Caco-2 (cell line): ENCODE measurements at regions not wholly inside any gene's neighbourhood (a gene's known extent, or its start where the extent isn't known, plus 50 kb on each side); places are given as distances from the start of the nearest gene placed in this dataset.

Source experiments
- BruUV-seq: library from RNA; stranded (reverse); fragments of 400-500 nt; replicated peaks from 2 replicates; lab custom pipeline; 2021; lab: Mats Ljungman, UMichigan
- CTCF ChIA-PET: fragments of 300-600 bp; sonication (Branson Sonifier 250); formaldehyde crosslinking; loops from one replicate; lab custom pipeline; 2022; ENCODE audit warnings: antibody characterized with exemption; lab: Charles Lee
- POLR2A ChIA-PET: fragments of 300-600 bp; sonication (Branson Sonifier 250); formaldehyde crosslinking; loops from one replicate; lab custom pipeline; 2022; ENCODE audit warnings: antibody characterized with exemption; lab: Charles Lee
- DNase-seq, 2 experiments: peaks; one replicate each; pipeline versions ENCODE4 v3.0.0 to v3.0.0-alpha.2; 2020 to 2022
- H3K27me3 ChIP-seq: replicated peaks from 2 replicates; pipeline ENCODE4 v1.6.0; 2011; ENCODE audit warnings: low read length; ENCODE audit not compliant: control insufficient read depth, insufficient read depth
- H3K36me3 ChIP-seq: 2 replicates; pipeline ENCODE4 v1.5.1; 2011; ENCODE audit warnings: low read length; ENCODE audit not compliant: control insufficient read depth, insufficient read depth
- H3K4me1 ChIP-seq: fragments of 250-450 bp; sonication (Bioruptor Pico); 2 replicates; pipeline ENCODE4 v1.5.1; 2020; ENCODE audit warnings: mild to moderate bottlenecking
- H3K4me3 ChIP-seq: 2 replicates; pipeline ENCODE4 v1.5.1; 2011; ENCODE audit warnings: low read depth, mild to moderate bottlenecking, control low read depth, low read length
- H3K9me3 ChIP-seq: fragments of 250-450 bp; sonication (Bioruptor Pico); 2 replicates; pipeline ENCODE4 v1.5.1; 2020; ENCODE audit warnings: mild to moderate bottlenecking, moderate library complexity
- H3K27ac Mint-ChIP-seq: one replicate; pipeline ENCODE4 v1.8.0; 2022; ENCODE audit warnings: mixed read lengths; ENCODE audit not compliant: unreplicated experiment
- H3K27me3 Mint-ChIP-seq: one replicate; pipeline ENCODE4 v1.8.0; 2022; ENCODE audit warnings: mixed read lengths; ENCODE audit not compliant: insufficient read depth, unreplicated experiment
- H3K36me3 Mint-ChIP-seq: one replicate; pipeline ENCODE4 v1.8.0; 2022; ENCODE audit warnings: mild to moderate bottlenecking, mixed read lengths; ENCODE audit not compliant: insufficient read depth, unreplicated experiment
- H3K4me1 Mint-ChIP-seq: one replicate; pipeline ENCODE4 v1.8.0; 2022; ENCODE audit warnings: low read depth, mixed read lengths; ENCODE audit not compliant: unreplicated experiment
- H3K4me3 Mint-ChIP-seq: one replicate; pipeline ENCODE4 v1.8.0; 2022; ENCODE audit warnings: mild to moderate bottlenecking, moderate library complexity, mixed read lengths; ENCODE audit not compliant: unreplicated experiment
- H3K9me3 Mint-ChIP-seq: one replicate; pipeline ENCODE4 v1.8.0; 2022; ENCODE audit warnings: mixed read lengths; ENCODE audit not compliant: unreplicated experiment
- intact Hi-C: fragments of 100-400 bp; cut with micrococcal nuclease; formaldehyde crosslinking; loops from one replicate; pipeline ENCODE4 v1.10.0; 2022; ENCODE audit not compliant: unreplicated experiment
- TF ChIP-seq, protein P1 (sequence below), 2 experiments: fragments of 200-600 bp in 1 of 2; IDR thresholded peaks; 1 replicate in 1 of 2; 2 replicates in 1 of 2; pipeline versions ENCODE4 v1.5.1 to v1.8.0; 2011 to 2022; ENCODE audit warnings: antibody characterized with exemption in 1 of 2, control low read depth in 1 of 2, inconsistent platforms in 1 of 2, low read depth in 1 of 2, low read length in 1 of 2, mild to moderate bottlenecking in 1 of 2, moderate library complexity in 1 of 2; ENCODE audit not compliant: insufficient read depth in 1 of 2, severe bottlenecking in 1 of 2, unreplicated experiment in 1 of 2

DNA sequence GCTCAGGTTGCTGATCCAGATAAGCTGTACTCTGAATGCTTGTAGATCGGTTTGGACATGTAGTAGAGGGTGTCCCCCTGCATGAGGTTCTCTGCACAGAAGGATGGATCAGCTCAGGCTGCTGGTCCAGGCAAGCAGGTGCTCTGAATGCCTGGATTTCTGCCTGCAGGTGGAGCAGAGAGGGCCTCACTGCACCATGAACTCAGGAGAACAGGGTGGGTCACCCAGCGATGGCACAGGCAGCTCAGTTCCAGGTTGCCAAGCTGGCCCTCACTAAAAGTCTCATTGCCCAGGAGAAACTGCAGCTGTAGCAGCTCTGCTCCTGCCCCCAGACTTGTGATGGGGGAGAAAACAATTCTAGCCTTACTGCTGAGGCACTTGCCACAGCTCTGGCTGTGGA lies 491.8 kb downstream of the XIRP2 start:
- no TSS peak for BruUV-seq
- no peaks in the 10 kb centered on the region for H3K9me3 Mint-ChIP-seq
- DNase-seq: no peak
- POLR2A ChIA-PET: no interaction called here
- Histone ChIP-seq H3K36me3 (no peaks in the 10 kb centered on the region), H3K27me3 (no peaks in the 10 kb centered on the region), H3K9me3 (no peaks in the 10 kb centered on the region), H3K4me3 (no peak overlapping the region), H3K4me1 (no peaks in the 10 kb centered on the region)
- H3K27me3 Mint-ChIP-seq: peaks cover 12% of the 10 kb centered on the region
- H3K36me3 Mint-ChIP-seq: no peaks in the 10 kb centered on the region
- TF ChIP-seq, protein P1, sequence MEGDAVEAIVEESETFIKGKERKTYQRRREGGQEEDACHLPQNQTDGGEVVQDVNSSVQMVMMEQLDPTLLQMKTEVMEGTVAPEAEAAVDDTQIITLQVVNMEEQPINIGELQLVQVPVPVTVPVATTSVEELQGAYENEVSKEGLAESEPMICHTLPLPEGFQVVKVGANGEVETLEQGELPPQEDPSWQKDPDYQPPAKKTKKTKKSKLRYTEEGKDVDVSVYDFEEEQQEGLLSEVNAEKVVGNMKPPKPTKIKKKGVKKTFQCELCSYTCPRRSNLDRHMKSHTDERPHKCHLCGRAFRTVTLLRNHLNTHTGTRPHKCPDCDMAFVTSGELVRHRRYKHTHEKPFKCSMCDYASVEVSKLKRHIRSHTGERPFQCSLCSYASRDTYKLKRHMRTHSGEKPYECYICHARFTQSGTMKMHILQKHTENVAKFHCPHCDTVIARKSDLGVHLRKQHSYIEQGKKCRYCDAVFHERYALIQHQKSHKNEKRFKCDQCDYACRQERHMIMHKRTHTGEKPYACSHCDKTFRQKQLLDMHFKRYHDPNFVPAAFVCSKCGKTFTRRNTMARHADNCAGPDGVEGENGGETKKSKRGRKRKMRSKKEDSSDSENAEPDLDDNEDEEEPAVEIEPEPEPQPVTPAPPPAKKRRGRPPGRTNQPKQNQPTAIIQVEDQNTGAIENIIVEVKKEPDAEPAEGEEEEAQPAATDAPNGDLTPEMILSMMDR (IDR thresholded peaks at IDR 0.05; ENCODE audit: insufficient read depth in 1 of 2, low read depth in 1 of 2, low read length in 1 of 2, severe bottlenecking in 1 of 2, unreplicated experiment in 1 of 2): no peak
- CTCF ChIA-PET: no interaction called here
- H3K27ac Mint-ChIP-seq: no peak overlapping the region
- no peaks in the 10 kb centered on the region for H3K4me1 Mint-ChIP-seq
- H3K4me3 Mint-ChIP-seq: no peak overlapping the region
- intact Hi-C loops: no loop called here

DNA sequence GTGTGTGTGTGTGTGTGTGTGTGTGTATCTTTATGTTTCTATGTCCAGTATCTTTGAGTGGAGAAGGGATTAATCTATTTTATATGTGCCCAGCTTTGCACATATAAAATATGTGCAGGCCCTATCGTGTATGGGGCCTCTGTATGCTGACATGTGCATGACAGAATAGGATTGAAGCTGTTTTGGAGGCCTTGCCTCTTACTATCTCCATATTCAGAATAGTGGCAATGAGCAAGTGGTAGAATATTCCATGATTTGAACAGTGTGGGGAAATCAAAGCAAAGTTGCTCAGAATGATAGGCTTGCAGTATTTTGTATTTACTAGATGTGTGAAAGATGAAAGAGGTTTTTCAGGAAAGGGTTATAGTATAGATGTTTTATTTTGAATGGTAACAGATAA lies 480.8 kb downstream of the XIRP2 start:
- Histone ChIP-seq H3K27me3 (no peaks in the 10 kb centered on the region), H3K9me3 (no peaks in the 10 kb centered on the region), H3K4me1 (no peaks in the 10 kb centered on the region), H3K36me3 (no peaks in the 10 kb centered on the region), H3K4me3 (no peak overlapping the region)
- BruUV-seq: no TSS peak
- CTCF ChIA-PET: no interaction called here
- Mint-ChIP-seq H3K4me1 (no peaks in the 10 kb centered on the region), H3K27ac (no peak overlapping the region), H3K36me3 (no peaks in the 10 kb centered on the region), H3K27me3 (no peaks in the 10 kb centered on the region), H3K4me3 (no peak overlapping the region), H3K9me3 (no peaks in the 10 kb centered on the region)
- no peak for DNase-seq
- intact Hi-C loops: no loop called here
- POLR2A ChIA-PET: no interaction called here
- TF ChIP-seq, protein P1 (IDR thresholded peaks at IDR 0.05; ENCODE audit: insufficient read depth in 1 of 2, low read depth in 1 of 2, low read length in 1 of 2, severe bottlenecking in 1 of 2, unreplicated experiment in 1 of 2): no peak

DNA sequence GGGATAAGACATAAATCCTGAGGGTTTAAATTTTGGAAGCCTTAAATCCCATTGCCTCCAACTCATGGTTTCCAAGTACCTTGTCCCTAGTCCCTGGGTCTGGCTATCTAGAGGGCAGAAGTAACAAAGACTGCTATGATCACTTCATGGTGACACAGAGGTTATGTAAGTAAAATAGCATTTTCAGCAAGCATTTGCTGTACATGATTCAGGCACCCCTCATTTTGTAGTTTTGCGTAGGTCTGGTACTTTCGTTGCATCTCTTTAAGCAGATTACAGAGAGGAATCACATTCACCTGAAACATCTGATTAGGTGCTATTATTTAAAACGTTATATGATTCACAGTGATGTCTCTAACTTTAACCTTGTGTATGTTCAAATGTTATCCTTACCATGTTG lies 480.1 kb downstream of the XIRP2 start:
- no peaks in the 10 kb centered on the region for H3K9me3 ChIP-seq
- Mint-ChIP-seq H3K36me3 (no peaks in the 10 kb centered on the region), H3K27me3 (no peaks in the 10 kb centered on the region), H3K4me3 (no peak overlapping the region), H3K4me1 (no peaks in the 10 kb centered on the region), H3K27ac (no peak overlapping the region), H3K9me3 (no peaks in the 10 kb centered on the region)
- no peaks in the 10 kb centered on the region for H3K27me3 ChIP-seq
- no TSS peak for BruUV-seq
- H3K4me3 ChIP-seq: no peak overlapping the region
- ChIA-PET CTCF (no interaction called here), POLR2A (no interaction called here)
- TF ChIP-seq, protein P1 (IDR thresholded peaks at IDR 0.05; ENCODE audit: insufficient read depth in 1 of 2, low read depth in 1 of 2, low read length in 1 of 2, severe bottlenecking in 1 of 2, unreplicated experiment in 1 of 2): no peak
- no peak for DNase-seq
- intact Hi-C loops: no loop called here
- H3K4me1 ChIP-seq: no peaks in the 10 kb centered on the region
- no peaks in the 10 kb centered on the region for H3K36me3 ChIP-seq
